ENCODE measurements at regions not wholly inside any gene's neighbourhood (a gene's known extent, or its start where the extent isn't known, plus 50 kb on each side); places are given as distances from the start of the nearest gene placed in this dataset.

GRCh38 chrX:39829965-39830364 is 267.8 kb downstream of the BCOR start:
- no peak for DNase-seq (ENCODE audit: low spot score)

GRCh38 chrX:39830414-39830813 is 267.3 kb downstream of the BCOR start:
- no peak for DNase-seq (ENCODE audit: low spot score)

- no peak for DNase-seq (ENCODE audit: low spot score)
These were observed 265.5 kb downstream of the BCOR start for GRCh38 chrX:39832211-39832610.

- no peak for DNase-seq (ENCODE audit: low spot score)
These were observed 263.2 kb downstream of the BCOR start for GRCh38 chrX:39834600-39834999.

- DNase-seq (ENCODE audit: low spot score): no peak
These were observed 262.5 kb downstream of the BCOR start for GRCh38 chrX:39835241-39835640.

- no peak for DNase-seq (ENCODE audit: low spot score)
These were observed 262.0 kb downstream of the BCOR start for GRCh38 chrX:39835776-39836175.

- DNase-seq (ENCODE audit: low spot score): no peak
These were observed 260.8 kb downstream of the BCOR start for GRCh38 chrX:39836802-39837420.

- no peak for DNase-seq (ENCODE audit: low spot score)
These were observed 260.1 kb downstream of the BCOR start for GRCh38 chrX:39837688-39838087.

- DNase-seq (ENCODE audit: low spot score): no peak
These were observed 258.4 kb downstream of the BCOR start for GRCh38 chrX:39839371-39839770.

GRCh38 chrX:39840133-39840532 is 257.6 kb downstream of the BCOR start:
- DNase-seq (ENCODE audit: low spot score): no peak

- no peak for DNase-seq (ENCODE audit: low spot score)
These were observed 257.1 kb downstream of the BCOR start for GRCh38 chrX:39840581-39841093.

GRCh38 chrX:39841604-39842003 is 256.2 kb downstream of the BCOR start:
- no peak for DNase-seq (ENCODE audit: low spot score)

- no peak for DNase-seq (ENCODE audit: low spot score)
These were observed 255.3 kb downstream of the BCOR start for GRCh38 chrX:39842281-39842973.

- DNase-seq (ENCODE audit: low spot score): no peak
These were observed 254.4 kb downstream of the BCOR start for GRCh38 chrX:39843318-39843717.

- no peak for DNase-seq (ENCODE audit: low spot score)
These were observed 252.5 kb downstream of the BCOR start for GRCh38 chrX:39845233-39845632.

GRCh38 chrX:39846460-39846859 is 251.3 kb downstream of the BCOR start:
- no peak for DNase-seq (ENCODE audit: low spot score)

GRCh38 chrX:39848243-39848642 is 249.5 kb downstream of the BCOR start:
- DNase-seq (ENCODE audit: low spot score): no peak

GRCh38 chrX:39848900-39849299 is 248.9 kb downstream of the BCOR start:
- no peak for DNase-seq (ENCODE audit: low spot score)

GRCh38 chrX:39850209-39850608 is 247.5 kb downstream of the BCOR start:
- peak; percentile 1 for DNase-seq (ENCODE audit: low spot score)

- no peak for DNase-seq (ENCODE audit: low spot score)
These were observed 247.1 kb downstream of the BCOR start for GRCh38 chrX:39850630-39851152.

- no peak for DNase-seq (ENCODE audit: low spot score)
These were observed 245.9 kb downstream of the BCOR start for GRCh38 chrX:39851745-39852455.

- no peak for DNase-seq (ENCODE audit: low spot score)
These were observed 245.3 kb downstream of the BCOR start for GRCh38 chrX:39852491-39852890.
